Fibroblast of skin of back (primary cell): ENCODE measurements at regions not wholly inside any gene's neighbourhood (a gene's known extent, or its start where the extent isn't known, plus 50 kb on each side); places are given as distances from the start of the nearest gene placed in this dataset.
"Not testable (repeated sequence)": the region's sequence is repeated elsewhere in the genome, so short reads cannot be mapped to it uniquely, and the experiment has no call there.

ENCODE experiments used
- DNase-seq: peaks from one replicate; pipeline ENCODE4 v3.0.0-alpha.2; 2013

DNA sequence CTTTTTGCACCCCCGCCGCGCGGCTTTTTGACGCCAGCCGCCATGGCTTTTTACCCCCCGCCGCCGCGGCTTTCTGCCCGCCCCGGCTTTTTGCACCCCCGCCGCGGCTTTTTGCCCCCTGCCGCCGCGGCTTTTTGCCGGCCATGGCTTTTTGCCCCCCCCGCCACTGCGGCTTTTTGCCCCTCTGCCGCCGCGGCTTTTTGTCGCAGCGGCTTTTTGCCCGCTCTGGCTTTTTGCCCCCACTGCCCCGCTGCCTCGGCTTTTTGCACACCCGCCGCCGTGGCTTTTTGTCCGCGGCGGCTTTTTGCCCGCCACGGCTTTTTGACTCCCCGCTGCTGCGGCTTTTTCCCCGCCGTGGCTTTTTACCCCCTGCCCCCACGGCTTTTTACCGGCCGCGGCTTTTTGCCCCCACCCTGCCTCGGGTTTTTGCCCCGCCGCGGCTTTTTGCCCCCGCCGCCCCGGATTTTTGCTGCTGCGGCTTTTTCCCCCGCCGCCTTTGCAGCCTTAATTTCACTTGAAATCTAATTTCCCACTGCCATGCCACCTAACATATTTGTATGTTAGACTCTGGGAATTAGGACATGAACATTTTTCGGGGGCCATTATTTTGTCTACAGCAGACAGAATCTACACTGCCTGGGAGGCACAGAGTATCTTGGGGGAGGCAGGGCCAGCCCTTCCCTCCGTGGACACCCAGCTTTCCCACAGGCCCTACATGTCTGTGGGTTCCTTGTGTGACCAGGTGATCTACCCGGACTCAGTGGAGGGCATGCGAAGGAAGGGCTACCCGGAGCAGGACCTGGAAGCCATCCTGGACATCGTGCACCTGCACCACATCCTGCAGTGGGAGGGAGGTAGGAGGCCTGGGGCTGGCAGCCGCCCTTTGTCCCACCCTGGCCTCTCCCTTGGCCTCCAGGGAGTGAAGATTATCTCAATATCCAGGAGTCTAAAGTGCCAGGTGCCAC lies 3031.0 kb upstream of the TEKT4 start:
- no peak for DNase-seq

DNA sequence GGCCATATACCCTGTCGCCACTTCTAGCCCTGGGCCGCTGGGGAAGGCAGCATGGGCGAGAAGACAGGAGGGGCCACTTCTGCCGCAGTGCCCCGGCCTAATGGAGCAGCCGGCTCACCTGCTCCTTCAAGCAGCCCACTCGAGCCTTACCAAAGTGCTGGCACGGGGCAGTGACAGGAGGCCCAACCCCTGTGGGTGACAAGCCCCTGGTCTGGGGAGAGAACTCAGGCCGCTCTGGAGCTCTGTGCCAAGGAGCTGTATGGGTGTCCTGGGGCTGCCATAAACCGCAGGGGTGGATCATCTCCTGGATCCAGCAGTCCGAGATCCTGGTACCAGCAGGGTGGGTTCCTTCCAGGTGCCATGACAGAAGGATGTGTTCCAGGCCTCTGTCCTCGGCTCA lies 3029.0 kb upstream of the TEKT4 start:
- DNase-seq, result not testable (repeated sequence)

DNA sequence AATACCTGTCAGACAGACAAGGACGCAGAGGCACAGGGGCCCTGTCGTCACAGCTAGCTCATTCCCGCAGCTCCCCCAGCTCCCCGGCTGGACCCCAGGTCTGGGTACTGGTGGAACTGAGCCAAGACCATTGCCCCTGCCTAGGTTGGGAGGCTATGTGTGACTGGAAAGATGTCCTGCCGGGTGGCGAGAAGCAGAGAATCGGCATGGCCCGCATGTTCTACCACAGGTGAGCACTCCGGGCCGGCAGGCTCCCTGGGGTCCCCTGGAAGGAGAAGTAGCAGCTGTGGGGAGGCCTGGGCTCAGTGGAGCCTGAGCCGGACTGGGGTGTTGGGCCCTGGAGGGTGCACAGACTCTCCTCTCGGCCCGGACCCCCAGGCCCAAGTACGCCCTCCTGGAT lies 3028.3 kb upstream of the TEKT4 start:
- DNase-seq, result not testable (repeated sequence)

DNA sequence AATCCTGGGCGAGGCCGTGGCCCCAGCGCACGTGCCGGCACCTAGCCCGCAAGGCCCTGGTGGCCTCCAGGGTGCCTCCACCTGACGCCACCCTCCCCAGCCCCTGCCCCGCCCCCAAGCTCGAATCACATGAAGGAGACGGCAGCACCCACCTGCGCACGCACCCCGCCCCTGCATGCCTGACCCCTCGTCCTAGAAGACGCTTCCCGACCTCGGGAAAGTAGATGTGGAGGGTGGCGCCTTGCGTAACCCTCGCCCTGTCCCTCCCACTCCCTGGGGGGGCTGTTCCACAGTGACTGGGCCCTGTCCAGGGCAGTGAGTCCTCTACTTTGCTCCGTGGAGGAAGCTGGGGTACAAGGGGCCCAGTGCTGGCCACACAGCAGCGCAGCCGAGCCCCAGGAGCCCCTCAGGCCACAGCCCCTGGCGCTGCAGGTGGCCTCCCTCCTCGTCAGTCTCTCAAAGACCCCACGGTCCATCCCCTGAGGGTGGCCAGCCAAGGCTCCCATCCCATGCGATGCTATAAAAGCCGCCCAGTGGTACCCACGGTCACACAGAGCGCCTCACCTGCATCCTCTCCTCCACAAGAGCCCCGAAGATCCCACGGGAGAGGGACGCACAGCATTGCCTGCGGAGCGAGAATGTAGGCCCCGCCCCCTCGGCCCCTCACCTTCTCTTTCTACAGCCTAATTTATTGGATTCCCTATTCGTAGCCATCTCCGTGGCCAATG lies 3027.3 kb upstream of the TEKT4 start:
- DNase-seq, result not testable (repeated sequence)

DNA sequence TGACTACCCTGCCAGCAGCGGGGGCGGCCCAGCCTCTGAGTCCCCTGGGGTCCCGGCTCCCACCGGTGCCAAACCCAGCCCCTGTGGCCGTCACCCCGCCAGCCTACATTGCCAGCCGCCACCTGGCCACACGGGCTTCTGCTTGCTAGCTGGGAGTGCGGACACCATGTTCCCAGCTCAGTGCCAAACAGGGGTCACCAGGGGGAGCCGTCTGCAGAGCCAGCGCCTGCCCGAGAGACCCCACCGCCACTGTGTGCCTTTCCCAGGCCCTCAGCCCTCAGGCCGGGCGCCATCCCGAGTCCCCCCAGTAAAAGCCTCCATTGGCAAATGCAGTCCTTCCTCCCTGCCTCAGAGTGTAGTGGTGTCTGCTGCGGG lies 3026.8 kb upstream of the TEKT4 start:
- DNase-seq, result not testable (repeated sequence)

DNA sequence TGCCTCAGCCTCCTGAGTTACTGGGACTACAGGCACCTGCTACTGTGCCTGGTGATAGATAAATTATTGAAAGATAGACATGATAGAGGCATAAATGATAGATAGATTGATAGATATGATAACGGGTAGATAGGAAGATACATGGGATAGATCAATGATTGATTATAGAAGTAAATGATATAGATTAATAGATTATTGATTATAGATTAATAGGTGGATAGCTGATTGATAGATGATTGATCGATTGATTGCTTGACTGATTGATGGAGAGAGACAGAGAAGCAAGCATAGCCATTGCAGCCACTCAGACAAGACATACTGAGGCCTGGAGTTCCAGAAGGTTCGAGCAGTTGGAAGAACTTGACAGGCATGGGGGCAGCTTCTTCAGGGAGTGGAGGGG lies 3024.8 kb upstream of the TEKT4 start:
- DNase-seq, result not testable (repeated sequence)

DNA sequence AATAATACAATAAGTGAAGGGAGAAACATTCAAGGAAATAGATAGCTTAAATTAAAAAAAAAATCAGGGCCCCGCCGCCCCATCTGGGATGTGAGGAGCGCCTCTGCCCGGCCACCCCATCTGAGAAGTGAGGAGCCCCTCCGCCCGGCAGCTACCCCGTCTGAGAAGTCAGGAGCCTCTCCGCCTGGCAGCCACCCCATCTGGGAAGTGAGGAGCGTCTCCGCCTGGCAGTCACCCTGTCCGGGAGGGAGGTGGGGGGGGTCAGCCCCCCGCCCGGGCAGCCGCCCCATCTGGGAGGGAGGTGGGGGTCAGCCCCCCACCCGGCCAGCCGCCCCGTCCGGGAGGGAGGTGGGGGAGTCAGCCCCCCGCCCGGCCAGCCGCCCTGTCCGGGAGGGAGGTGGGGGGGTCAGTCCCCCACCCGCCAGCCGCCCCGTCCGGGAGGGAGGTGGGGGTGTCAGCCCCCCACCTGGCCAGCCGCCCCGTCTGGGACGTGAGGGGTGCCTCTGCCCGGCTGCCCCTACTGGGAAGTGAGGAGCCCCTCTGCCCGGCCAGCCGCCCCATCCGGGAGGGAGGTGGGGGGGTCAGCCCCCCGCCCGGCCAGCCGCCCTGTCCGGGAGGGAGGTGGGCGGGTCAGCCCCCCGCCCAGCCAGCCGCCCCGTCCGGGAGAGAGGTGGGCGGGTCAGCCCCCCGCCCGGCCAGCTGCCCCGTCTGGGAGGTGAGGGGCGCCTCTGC lies 3019.4 kb upstream of the TEKT4 start:
- DNase-seq, result not testable (repeated sequence)

DNA sequence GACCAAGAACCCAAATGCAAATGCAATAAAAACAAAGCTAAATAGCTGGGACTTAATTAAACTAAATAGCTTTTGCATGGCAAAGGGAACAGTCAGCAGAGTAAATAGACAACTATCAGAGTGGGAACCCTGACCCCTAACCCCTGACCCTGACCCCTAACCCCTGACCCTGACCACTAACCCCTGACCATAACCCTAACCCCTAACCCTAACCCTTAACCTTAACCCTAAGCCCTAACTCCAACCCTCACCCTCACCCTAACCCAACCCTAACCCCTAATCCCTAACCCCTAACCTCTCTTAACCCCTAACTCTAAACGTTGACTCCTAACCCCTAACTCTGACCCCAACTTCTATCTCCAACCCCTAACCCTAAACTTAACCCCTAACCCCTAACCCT lies 3014.3 kb upstream of the TEKT4 start:
- not testable (repeated sequence) for DNase-seq

DNA sequence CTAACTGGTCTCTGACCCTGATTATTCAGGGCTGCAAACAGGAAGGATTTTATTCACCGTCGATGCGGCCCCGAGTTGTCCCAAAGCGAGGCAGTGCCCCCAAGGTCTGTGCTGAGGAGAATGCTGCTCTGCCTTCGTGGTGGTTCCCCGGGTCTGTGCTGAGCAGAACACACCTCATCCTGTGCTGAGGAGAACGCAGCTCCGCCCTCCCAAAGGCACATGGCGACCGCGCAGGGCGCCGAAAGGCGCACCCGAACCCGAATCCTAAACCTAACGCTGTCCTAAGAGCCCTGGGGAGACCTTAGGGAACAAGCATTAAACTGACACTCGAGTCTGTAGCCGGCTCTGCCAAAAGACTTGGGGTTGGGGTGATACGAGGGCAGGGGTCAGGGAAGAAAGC lies 3013.5 kb upstream of the TEKT4 start:
- not testable (repeated sequence) for DNase-seq

DNA sequence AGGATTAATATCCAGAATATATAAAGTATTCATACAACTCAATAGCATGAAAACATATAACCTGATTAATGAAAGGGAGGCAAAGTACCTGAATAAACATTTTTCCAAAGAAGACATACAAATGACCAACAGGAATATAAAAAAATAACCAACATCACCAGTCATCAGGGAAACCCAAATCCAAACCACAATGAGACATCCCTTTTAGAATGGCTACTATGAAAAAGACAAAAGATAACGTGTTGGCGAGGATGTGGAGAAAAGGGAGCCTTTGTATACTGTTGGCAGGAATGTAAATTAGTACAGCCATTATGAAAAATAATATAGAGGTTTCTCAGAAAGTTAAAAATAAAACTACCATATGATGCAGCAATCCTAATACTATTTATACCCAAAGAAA lies 2999.5 kb upstream of the TEKT4 start:
- not testable (repeated sequence) for DNase-seq

DNA sequence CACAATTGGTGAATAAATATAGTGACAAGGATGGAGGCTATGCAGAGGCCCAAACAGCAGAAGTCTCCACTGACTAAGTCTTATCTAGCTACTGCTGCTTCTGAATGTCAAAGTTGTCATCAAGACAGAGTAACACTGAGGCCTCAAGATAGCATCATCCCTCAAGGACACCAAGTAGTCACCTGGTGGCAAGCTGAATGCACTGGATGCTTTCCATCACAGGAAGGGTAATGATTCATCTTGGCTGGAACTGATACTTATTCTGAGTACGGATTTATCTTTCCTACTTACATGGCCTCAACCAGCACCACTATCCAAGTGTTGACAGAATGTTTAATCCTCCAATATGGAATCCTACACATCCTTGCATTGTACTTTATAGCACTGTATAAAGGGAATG lies 2997.8 kb upstream of the TEKT4 start:
- DNase-seq, result not testable (repeated sequence)

DNA sequence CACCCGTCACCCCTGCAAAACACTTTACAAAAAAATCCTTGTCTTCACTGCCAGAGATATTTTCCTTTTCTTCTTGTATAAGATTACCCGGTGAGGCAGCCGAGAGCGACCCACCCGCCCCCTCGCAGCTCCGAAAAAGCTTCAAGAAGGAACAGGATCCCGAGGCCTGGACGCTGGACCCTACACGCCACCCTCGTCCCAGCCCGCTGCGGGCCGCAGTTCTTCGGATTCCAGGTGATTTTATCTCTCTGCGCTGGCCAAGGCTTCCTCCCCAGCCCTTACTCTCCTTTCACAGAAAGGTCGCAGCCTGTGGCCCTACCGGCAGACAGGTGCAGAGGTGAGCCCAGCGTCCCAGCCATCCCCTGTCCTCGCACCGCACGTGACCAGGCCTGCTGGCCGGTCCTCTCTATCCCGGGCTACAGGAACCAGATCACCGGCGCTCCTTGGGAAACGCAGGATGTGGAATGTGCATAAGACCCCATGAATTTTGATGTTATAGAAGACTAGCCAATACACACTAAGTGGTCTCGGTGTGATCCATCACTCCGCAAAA lies 2993.5 kb upstream of the TEKT4 start:
- not testable (repeated sequence) for DNase-seq

DNA sequence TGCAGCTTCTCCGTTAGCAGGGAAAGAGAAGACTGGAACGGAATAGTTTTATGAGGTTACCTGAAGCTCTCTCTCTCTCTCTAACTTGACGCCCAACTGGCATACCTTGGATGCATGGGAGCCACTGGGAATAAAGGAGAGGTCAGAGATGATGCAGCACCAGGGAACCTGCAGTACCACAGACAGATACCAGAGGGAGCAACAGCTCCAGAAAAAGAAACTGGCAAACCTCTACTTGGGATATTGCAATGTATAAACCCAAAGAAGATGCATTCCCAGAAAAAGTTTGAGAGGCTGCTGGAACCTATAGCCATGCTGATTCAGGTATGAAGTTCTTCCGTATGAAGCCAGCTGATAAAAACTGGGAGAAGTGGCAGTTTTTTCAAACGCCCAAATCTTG lies 2976.1 kb upstream of the TEKT4 start:
- not testable (repeated sequence) for DNase-seq

DNA sequence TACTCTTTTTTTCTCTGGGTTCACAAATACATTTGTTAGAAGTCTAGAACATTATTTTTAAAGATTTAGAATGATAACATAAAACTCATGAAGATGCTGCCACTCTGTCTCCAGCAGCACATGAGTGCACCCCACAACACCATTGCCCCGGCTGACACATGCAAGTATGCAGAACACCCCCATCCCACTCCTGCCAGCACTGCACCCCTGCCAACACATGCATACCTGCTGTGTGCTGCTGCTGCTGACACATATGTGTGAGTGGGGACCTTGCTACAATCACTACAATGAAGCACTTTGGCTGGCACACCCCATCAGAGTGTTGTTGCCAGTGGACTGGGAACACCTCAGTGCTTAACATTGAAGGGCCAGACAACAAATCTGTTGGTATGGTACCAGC lies 2953.6 kb upstream of the TEKT4 start:
- not testable (repeated sequence) for DNase-seq
